Prostate gland (tissue), 2 donors: ENCODE measurements at regions not wholly inside any gene's neighbourhood (a gene's known extent, or its start where the extent isn't known, plus 50 kb on each side); places are given as distances from the start of the nearest gene placed in this dataset.

Source experiments
- CTCF ChIP-seq, 4 experiments: fragments of 200-600 bp in 2 of 4; fragments of 450-650 bp in 2 of 4; sonication (generic) in 2 of 4; IDR thresholded peaks; 1 replicate in 3 of 4; 2 replicates in 1 of 4; pipeline ENCODE4 v1.5.1; 2016 to 2019; ENCODE audit warnings: antibody characterized with exemption in 4 of 4, mild to moderate bottlenecking in 2 of 4, moderate library complexity in 2 of 4
- POLR2A ChIP-seq: fragments of 450-650 bp; IDR thresholded peaks from one replicate; pipeline ENCODE4 v1.6.1; 2016; ENCODE audit warnings: antibody characterized with exemption, mild to moderate bottlenecking
- POLR2AphosphoS5 ChIP-seq: sonication (generic); formaldehyde crosslinking; IDR thresholded peaks from one replicate; pipeline ENCODE4 v1.6.1; 2017; ENCODE audit warnings: antibody characterized with exemption

GRCh38 chrX:124725502-124725901 lies 379.1 kb downstream of the SH2D1A start:
- TF ChIP-seq CTCF (IDR thresholded peaks at IDR 0.05) (no peak), POLR2A (no peak), POLR2AphosphoS5 (no peak)
